ENCODE measurements at regions not wholly inside any gene's neighbourhood (a gene's known extent, or its start where the extent isn't known, plus 50 kb on each side); places are given as distances from the start of the nearest gene placed in this dataset.
"Not testable (repeated sequence)": the region's sequence is repeated elsewhere in the genome, so short reads cannot be mapped to it uniquely, and the experiment has no call there.

GRCh38 chr16:52924162-52924561 is 128.5 kb downstream of the CHD9NB start:
- DNase-seq (ENCODE audit: low spot score in 2 of 2) (no peak), ATAC-seq (ENCODE audit: low read depth) (no peak)
- Mint-ChIP-seq H3K4me1 (no peaks in the 10 kb centered on the region), H3K27me3 (peaks cover 12% of the 10 kb centered on the region), H3K27ac (no peak overlapping the region), H3K4me3 (no peak overlapping the region), H3K9me3 (peaks cover 14% of the 10 kb centered on the region), H3K36me3 (no peaks in the 10 kb centered on the region)

- Mint-ChIP-seq H3K27ac (no peak overlapping the region), H3K4me3 (no peak overlapping the region), H3K4me1 (no peaks in the 10 kb centered on the region), H3K36me3 (no peaks in the 10 kb centered on the region), H3K27me3 (peaks cover 19% of the 10 kb centered on the region), H3K9me3 (peaks cover 14% of the 10 kb centered on the region)
- DNase-seq (ENCODE audit: low spot score in 2 of 2) (no peak), ATAC-seq (ENCODE audit: low read depth) (no peak)
Measured at GRCh38 chr16:52921104-52921503, 131.6 kb downstream of the CHD9NB start.

- H3K36me3 Mint-ChIP-seq: no peaks in the 10 kb centered on the region
- peaks cover 10% of the 10 kb centered on the region for H3K9me3 Mint-ChIP-seq
Measured at GRCh38 chr16:52920331-52920730, 132.4 kb downstream of the CHD9NB start.

GRCh38 chr16:52914428-52914827 is 138.3 kb downstream of the CHD9NB start:
- H3K27me3 Mint-ChIP-seq: peaks cover 12% of the 10 kb centered on the region
- no peak overlapping the region for H3K27ac Mint-ChIP-seq
- no peak for DNase-seq (ENCODE audit: low spot score in 2 of 2)
- H3K36me3 Mint-ChIP-seq: no peaks in the 10 kb centered on the region
- no peak for ATAC-seq (ENCODE audit: low read depth)
- no peaks in the 10 kb centered on the region for H3K4me1 Mint-ChIP-seq
- H3K9me3 Mint-ChIP-seq: peaks cover 3% of the 10 kb centered on the region
- no peak overlapping the region for H3K4me3 Mint-ChIP-seq

More at GRCh38 chr16:52920331-52920730, 132.4 kb downstream of the CHD9NB start:
- no peak for DNase-seq (ENCODE audit: low spot score in 2 of 2)
- H3K4me3 Mint-ChIP-seq: no peak overlapping the region
- no peaks in the 10 kb centered on the region for H3K4me1 Mint-ChIP-seq
- peaks cover 19% of the 10 kb centered on the region for H3K27me3 Mint-ChIP-seq
- H3K27ac Mint-ChIP-seq: no peak overlapping the region
- no peak for ATAC-seq (ENCODE audit: low read depth)

GRCh38 chr16:52912565-52913173 is 140.0 kb downstream of the CHD9NB start:
- no peak for ATAC-seq (ENCODE audit: low read depth)
- DNase-seq (ENCODE audit: low spot score in 2 of 2): no peak

GRCh38 chr16:52908057-52908456 is 144.6 kb downstream of the CHD9NB start:
- H3K4me1 Mint-ChIP-seq, H3K4me3 Mint-ChIP-seq, H3K27me3 Mint-ChIP-seq: not testable (repeated sequence)

More at GRCh38 chr16:52912565-52913173, 140.0 kb downstream of the CHD9NB start:
- H3K4me1 Mint-ChIP-seq: no peaks in the 10 kb centered on the region
- H3K27me3 Mint-ChIP-seq: peaks cover 10% of the 10 kb centered on the region
- H3K27ac Mint-ChIP-seq: no peak overlapping the region
- H3K9me3 Mint-ChIP-seq: peaks cover 2% of the 10 kb centered on the region
- no peaks in the 10 kb centered on the region for H3K36me3 Mint-ChIP-seq
- H3K4me3 Mint-ChIP-seq: no peak overlapping the region

GRCh38 chr16:52906281-52906680 is 146.4 kb downstream of the CHD9NB start:
- Mint-ChIP-seq H3K27ac (no peak overlapping the region), H3K9me3 (peaks cover 7% of the 10 kb centered on the region), H3K36me3 (no peaks in the 10 kb centered on the region), H3K27me3 (no peaks in the 10 kb centered on the region), H3K4me3 (no peak overlapping the region), H3K4me1 (no peaks in the 10 kb centered on the region)
- ATAC-seq (ENCODE audit: low read depth): no peak
- no peak for DNase-seq (ENCODE audit: low spot score in 2 of 2)

More at GRCh38 chr16:52908057-52908456, 144.6 kb downstream of the CHD9NB start:
- DNase-seq (ENCODE audit: low spot score in 2 of 2); H3K9me3 Mint-ChIP-seq; H3K36me3 Mint-ChIP-seq; ATAC-seq (ENCODE audit: low read depth); H3K27ac Mint-ChIP-seq: not testable (repeated sequence)

GRCh38 chr16:52896478-52897164 is 156.1 kb downstream of the CHD9NB start:
- no peak overlapping the region for H3K4me3 Mint-ChIP-seq

GRCh38 chr16:52874042-52874441 is 178.7 kb downstream of the CHD9NB start:
- H3K27ac Mint-ChIP-seq: no peak overlapping the region
- no peak for DNase-seq (ENCODE audit: low spot score in 2 of 2)
- peaks cover 3% of the 10 kb centered on the region for H3K27me3 Mint-ChIP-seq
- H3K4me3 Mint-ChIP-seq: no peak overlapping the region
- no peaks in the 10 kb centered on the region for H3K9me3 Mint-ChIP-seq
- no peaks in the 10 kb centered on the region for H3K4me1 Mint-ChIP-seq
- no peaks in the 10 kb centered on the region for H3K36me3 Mint-ChIP-seq
- ATAC-seq (ENCODE audit: low read depth): no peak

More at GRCh38 chr16:52896478-52897164, 156.1 kb downstream of the CHD9NB start:
- no peaks in the 10 kb centered on the region for H3K4me1 Mint-ChIP-seq
- H3K27ac Mint-ChIP-seq: no peak overlapping the region
- peaks cover 5% of the 10 kb centered on the region for H3K27me3 Mint-ChIP-seq
- no peak for ATAC-seq (ENCODE audit: low read depth)
- DNase-seq (ENCODE audit: low spot score in 2 of 2): no peak
- peaks cover 9% of the 10 kb centered on the region for H3K9me3 Mint-ChIP-seq
- H3K36me3 Mint-ChIP-seq: no peaks in the 10 kb centered on the region

- Mint-ChIP-seq H3K9me3 (no peaks in the 10 kb centered on the region), H3K4me1 (no peaks in the 10 kb centered on the region), H3K27ac (no peak overlapping the region), H3K27me3 (peaks cover 4% of the 10 kb centered on the region), H3K36me3 (no peaks in the 10 kb centered on the region), H3K4me3 (no peak overlapping the region)
- DNase-seq (ENCODE audit: low spot score in 2 of 2) (no peak), ATAC-seq (ENCODE audit: low read depth) (no peak)
Measured at GRCh38 chr16:52872731-52873130, 180.0 kb downstream of the CHD9NB start.

- Mint-ChIP-seq H3K27me3 (peaks cover 4% of the 10 kb centered on the region), H3K4me3 (no peak overlapping the region), H3K9me3 (no peaks in the 10 kb centered on the region), H3K4me1 (no peaks in the 10 kb centered on the region), H3K36me3 (no peaks in the 10 kb centered on the region), H3K27ac (no peak overlapping the region)
- ATAC-seq (ENCODE audit: low read depth) (no peak), DNase-seq (ENCODE audit: low spot score in 2 of 2) (no peak)
Measured at GRCh38 chr16:52871481-52871880, 181.2 kb downstream of the CHD9NB start.

- Mint-ChIP-seq H3K27me3 (peaks cover 4% of the 10 kb centered on the region), H3K27ac (no peak overlapping the region), H3K4me3 (no peak overlapping the region), H3K9me3 (peaks cover 2% of the 10 kb centered on the region), H3K36me3 (no peaks in the 10 kb centered on the region), H3K4me1 (no peaks in the 10 kb centered on the region)
- ATAC-seq (ENCODE audit: low read depth): no peak
- no peak for DNase-seq (ENCODE audit: low spot score in 2 of 2)
Measured at GRCh38 chr16:52869243-52869642, 183.5 kb downstream of the CHD9NB start.

GRCh38 chr16:52863000-52863399 is 189.7 kb downstream of the CHD9NB start:
- no peak for ATAC-seq (ENCODE audit: low read depth)
- H3K4me3 Mint-ChIP-seq: no peak overlapping the region
- H3K27me3 Mint-ChIP-seq: peaks cover 2% of the 10 kb centered on the region
- DNase-seq (ENCODE audit: low spot score in 2 of 2): no peak
- peaks cover 2% of the 10 kb centered on the region for H3K9me3 Mint-ChIP-seq
- H3K4me1 Mint-ChIP-seq: no peaks in the 10 kb centered on the region
- H3K36me3 Mint-ChIP-seq: no peaks in the 10 kb centered on the region
- no peak overlapping the region for H3K27ac Mint-ChIP-seq

- no peak overlapping the region for H3K4me3 Mint-ChIP-seq
- ATAC-seq (ENCODE audit: low read depth) (no peak), DNase-seq (ENCODE audit: low spot score in 2 of 2) (no peak)
- peaks cover 6% of the 10 kb centered on the region for H3K27me3 Mint-ChIP-seq
- no peak overlapping the region for H3K27ac Mint-ChIP-seq
- no peaks in the 10 kb centered on the region for H3K4me1 Mint-ChIP-seq
- peaks cover 2% of the 10 kb centered on the region for H3K9me3 Mint-ChIP-seq
- no peaks in the 10 kb centered on the region for H3K36me3 Mint-ChIP-seq
Measured at GRCh38 chr16:52861614-52862022, 191.1 kb downstream of the CHD9NB start.

GRCh38 chr16:52855463-52855862 is 197.2 kb downstream of the CHD9NB start:
- Mint-ChIP-seq H3K9me3 (peaks cover 15% of the 10 kb centered on the region), H3K4me3 (no peak overlapping the region), H3K27me3 (peaks cover 8% of the 10 kb centered on the region), H3K27ac (no peak overlapping the region), H3K4me1 (no peaks in the 10 kb centered on the region), H3K36me3 (no peaks in the 10 kb centered on the region)
- ATAC-seq (ENCODE audit: low read depth) (no peak), DNase-seq (ENCODE audit: low spot score in 2 of 2) (no peak)
